ENCODE measurements at regions not wholly inside any gene's neighbourhood (a gene's known extent, or its start where the extent isn't known, plus 50 kb on each side); places are given as distances from the start of the nearest gene placed in this dataset.

GRCh38 chr2:11977766-11978524 lies 231.5 kb downstream of the LPIN1 start:
- in situ Hi-C loops (cut with MboI; ENCODE audit: low sequenced_read_pairs, unreplicated experiment): no loop called here

GRCh38 chr2:11980809-11981208 lies 234.4 kb downstream of the LPIN1 start:
- no peak for TF ChIP-seq CTCF (IDR thresholded peaks at IDR 0.05; ENCODE audit: borderline replicate concordance, control extremely low read depth, extremely low read depth, insufficient read depth, missing control alignments)
- in situ Hi-C loops (cut with MboI; ENCODE audit: low sequenced_read_pairs, unreplicated experiment): no loop called here
- no peak for DNase-seq (ENCODE audit: low spot score)

More at GRCh38 chr2:11977766-11978524, 231.5 kb downstream of the LPIN1 start:
- TF ChIP-seq CTCF (IDR thresholded peaks at IDR 0.05; ENCODE audit: borderline replicate concordance, control extremely low read depth, extremely low read depth, insufficient read depth, missing control alignments): no peak
- no peak for DNase-seq (ENCODE audit: low spot score)

- no peak for DNase-seq (ENCODE audit: low spot score)
- in situ Hi-C loops (cut with MboI; ENCODE audit: low sequenced_read_pairs, unreplicated experiment): no loop called here
- no peak for TF ChIP-seq CTCF (IDR thresholded peaks at IDR 0.05; ENCODE audit: borderline replicate concordance, control extremely low read depth, extremely low read depth, insufficient read depth, missing control alignments)
These were observed 237.0 kb downstream of the LPIN1 start for GRCh38 chr2:11983401-11983800.

GRCh38 chr2:11983870-11984269 lies 237.4 kb downstream of the LPIN1 start:
- in situ Hi-C loops (cut with MboI; ENCODE audit: low sequenced_read_pairs, unreplicated experiment): no loop called here
- DNase-seq (ENCODE audit: low spot score): no peak
- no peak for TF ChIP-seq CTCF (IDR thresholded peaks at IDR 0.05; ENCODE audit: borderline replicate concordance, control extremely low read depth, extremely low read depth, insufficient read depth, missing control alignments)

GRCh38 chr2:11984316-11985158 lies 238.1 kb downstream of the LPIN1 start:
- in situ Hi-C loops (cut with MboI; ENCODE audit: low sequenced_read_pairs, unreplicated experiment): no loop called here
- no peak for DNase-seq (ENCODE audit: low spot score)

More at GRCh38 chr2:11984316-11985158, 238.1 kb downstream of the LPIN1 start:
- TF ChIP-seq CTCF (IDR thresholded peaks at IDR 0.05; ENCODE audit: borderline replicate concordance, control extremely low read depth, extremely low read depth, insufficient read depth, missing control alignments): no peak

Measured in GM13976 (cell line).